SK-N-MC (cell line): ENCODE measurements at regions not wholly inside any gene's neighbourhood (a gene's known extent, or its start where the extent isn't known, plus 50 kb on each side); places are given as distances from the start of the nearest gene placed in this dataset.

ENCODE experiments used
- DNase-seq: peaks from one replicate; pipeline ENCODE4 v3.0.0-alpha.2; 2011; ENCODE audit warnings: low read depth, low spot score
- H3K27ac ChIP-seq: fragments of 200-600 bp; sonication (generic); 2 replicates; pipeline ENCODE4 v1.5.1; 2016; ENCODE audit warnings: mixed run types
- H3K36me3 ChIP-seq: fragments of 200-600 bp; sonication (generic); 2 replicates; pipeline ENCODE4 v1.6.1; 2017; ENCODE audit warnings: antibody characterized with exemption, low read length, mixed read lengths; ENCODE audit not compliant: insufficient read depth
- H3K4me3 ChIP-seq: fragments of 200-600 bp; sonication (generic); 2 replicates; pipeline ENCODE4 v1.5.1; 2016
- H3K9ac ChIP-seq: fragments of 200-600 bp; sonication (generic); 2 replicates; pipeline ENCODE4 v1.8.0; 2017; ENCODE audit warnings: mixed run types, mixed read lengths; ENCODE audit not compliant: insufficient read length
- H3K9me3 ChIP-seq: fragments of 200-600 bp; sonication (generic); 2 replicates; pipeline ENCODE4 v1.6.1; 2017; ENCODE audit warnings: low read depth, mild to moderate bottlenecking, antibody characterized with exemption, low read length, moderate library complexity, mixed read lengths
- EZH2 ChIP-seq: fragments of 200-600 bp; sonication (generic); IDR thresholded peaks from one replicate; pipeline ENCODE4 v1.6.1; 2017; ENCODE audit warnings: antibody characterized with exemption
- FOXP2 ChIP-seq: optimal IDR thresholded peaks from 2 replicates; pipeline ENCODE3; 2011; ENCODE audit warnings: mild to moderate bottlenecking, moderate library complexity; ENCODE audit not compliant: insufficient read depth; ENCODE audit errors: extremely low read length, control extremely low read depth
- POLR2AphosphoS5 ChIP-seq: IDR thresholded peaks from 2 replicates; pipeline ENCODE4 v1.6.1; 2012; ENCODE audit warnings: mild to moderate bottlenecking, low read depth, low read length, borderline replicate concordance

GRCh38 chr11:37107831-37108230 is 509.8 kb upstream of the RAG2 start:
- DNase-seq, result peak; percentile 58
- peak overlapping the region; percentile 95 for H3K27ac ChIP-seq
- TF ChIP-seq FOXP2, result no peak
- peak overlapping the region; percentile 60 for H3K9ac ChIP-seq
- H3K36me3 ChIP-seq, result no peaks in the 10 kb centered on the region
- H3K4me3 ChIP-seq, result peak overlapping the region; percentile 67
- H3K9me3 ChIP-seq, result no peaks in the 10 kb centered on the region

GRCh38 chr11:37107415-37107814 is 509.4 kb upstream of the RAG2 start:
- DNase-seq, result no peak
- Histone ChIP-seq H3K9me3 (no peaks in the 10 kb centered on the region), H3K4me3 (peak overlapping the region; percentile 67), H3K36me3 (no peaks in the 10 kb centered on the region), H3K9ac (no peak overlapping the region), H3K27ac (peak overlapping the region; percentile 95)
- TF ChIP-seq POLR2AphosphoS5, result no peak
- no peak for TF ChIP-seq EZH2
- no peak for TF ChIP-seq FOXP2

- TF ChIP-seq POLR2AphosphoS5 (no peak), EZH2 (no peak), FOXP2 (no peak)
- no peak overlapping the region for H3K9ac ChIP-seq
- no peaks in the 10 kb centered on the region for H3K36me3 ChIP-seq
- peak overlapping the region; percentile 49 for H3K4me3 ChIP-seq
- peak; percentile 42 for DNase-seq
- H3K9me3 ChIP-seq, result no peaks in the 10 kb centered on the region
- H3K27ac ChIP-seq, result peak overlapping the region; percentile 95
Measured at GRCh38 chr11:37105427-37105826, 507.4 kb upstream of the RAG2 start.

- no peak overlapping the region for H3K27ac ChIP-seq
- H3K36me3 ChIP-seq, result no peaks in the 10 kb centered on the region
- TF ChIP-seq POLR2AphosphoS5 (no peak), EZH2 (no peak), FOXP2 (no peak)
- H3K9me3 ChIP-seq, result no peaks in the 10 kb centered on the region
- H3K4me3 ChIP-seq, result no peak overlapping the region
- no peak overlapping the region for H3K9ac ChIP-seq
- DNase-seq, result no peak
Measured at GRCh38 chr11:37104380-37104779, 506.3 kb upstream of the RAG2 start.

- Histone ChIP-seq H3K4me3 (no peak overlapping the region), H3K36me3 (no peaks in the 10 kb centered on the region)
Measured at GRCh38 chr11:37100008-37100407, 502.0 kb upstream of the RAG2 start.

GRCh38 chr11:37092487-37092886 is 494.5 kb upstream of the RAG2 start:
- no peak for DNase-seq
- no peak overlapping the region for H3K27ac ChIP-seq
- H3K9me3 ChIP-seq, result no peaks in the 10 kb centered on the region
- TF ChIP-seq POLR2AphosphoS5 (no peak), FOXP2 (no peak), EZH2 (no peak)
- no peak overlapping the region for H3K9ac ChIP-seq
- H3K4me3 ChIP-seq, result no peak overlapping the region
- H3K36me3 ChIP-seq, result no peaks in the 10 kb centered on the region

More at GRCh38 chr11:37100008-37100407, 502.0 kb upstream of the RAG2 start:
- no peaks in the 10 kb centered on the region for H3K9me3 ChIP-seq
- no peak overlapping the region for H3K27ac ChIP-seq
- H3K9ac ChIP-seq, result no peak overlapping the region
- TF ChIP-seq EZH2, result no peak
- DNase-seq, result no peak

GRCh38 chr11:37089439-37089838 is 491.4 kb upstream of the RAG2 start:
- no peak for DNase-seq
- Histone ChIP-seq H3K27ac (no peak overlapping the region), H3K36me3 (no peaks in the 10 kb centered on the region), H3K9ac (no peak overlapping the region), H3K9me3 (no peaks in the 10 kb centered on the region), H3K4me3 (no peak overlapping the region)
- TF ChIP-seq EZH2 (no peak), POLR2AphosphoS5 (no peak), FOXP2 (no peak)

GRCh38 chr11:37088573-37088910 is 490.5 kb upstream of the RAG2 start:
- TF ChIP-seq EZH2 (no peak), POLR2AphosphoS5 (no peak), FOXP2 (no peak)
- 0 out of 2 replicates have a peak overlapping the region, but pooled peaks have one; percentile 15 for H3K4me3 ChIP-seq
- no peak overlapping the region for H3K9ac ChIP-seq
- no peaks in the 10 kb centered on the region for H3K36me3 ChIP-seq
- H3K27ac ChIP-seq, result no peak overlapping the region
- DNase-seq, result no peak
- H3K9me3 ChIP-seq, result no peaks in the 10 kb centered on the region

GRCh38 chr11:37087650-37088572 is 489.9 kb upstream of the RAG2 start:
- TF ChIP-seq FOXP2 (no peak), EZH2 (no peak), POLR2AphosphoS5 (no peak)
- Histone ChIP-seq H3K36me3 (no peaks in the 10 kb centered on the region), H3K9me3 (no peaks in the 10 kb centered on the region), H3K9ac (no peak overlapping the region), H3K27ac (no peak overlapping the region), H3K4me3 (0 out of 2 replicates have a peak overlapping the region, but pooled peaks have one; percentile 15)
- peak; percentile 56 for DNase-seq
